CD4-positive, alpha-beta T cell treated with Interleukin-6 for 4 hours (primary cell): ENCODE measurements at regions not wholly inside any gene's neighbourhood (a gene's known extent, or its start where the extent isn't known, plus 50 kb on each side); places are given as distances from the start of the nearest gene placed in this dataset.

Experiments used
- DNase-seq: peaks from one replicate; pipeline ENCODE4 v3.0.0-alpha.2; 2020; ENCODE audit warnings: mixed read lengths

- no peak for DNase-seq
Measured at GRCh38 chr1:209203533-209203895, 380.0 kb upstream of the CAMK1G start.

GRCh38 chr1:209205039-209205438 is 378.5 kb upstream of the CAMK1G start:
- no peak for DNase-seq

- DNase-seq = no peak
Measured at GRCh38 chr1:209207126-209207700, 376.3 kb upstream of the CAMK1G start.

GRCh38 chr1:209207701-209208286 is 375.7 kb upstream of the CAMK1G start:
- DNase-seq = no peak

GRCh38 chr1:209208648-209209047 is 374.9 kb upstream of the CAMK1G start:
- DNase-seq = no peak

GRCh38 chr1:209213989-209214388 is 369.5 kb upstream of the CAMK1G start:
- no peak for DNase-seq

GRCh38 chr1:209215826-209216225 is 367.7 kb upstream of the CAMK1G start:
- DNase-seq = no peak

- DNase-seq = no peak
Measured at GRCh38 chr1:209218113-209218512, 365.4 kb upstream of the CAMK1G start.

- DNase-seq = no peak
Measured at GRCh38 chr1:209218981-209219380, 364.5 kb upstream of the CAMK1G start.

GRCh38 chr1:209219791-209220524 is 363.6 kb upstream of the CAMK1G start:
- DNase-seq = no peak

- no peak for DNase-seq
Measured at GRCh38 chr1:209222826-209223225, 360.7 kb upstream of the CAMK1G start.

GRCh38 chr1:209223791-209224190 is 359.7 kb upstream of the CAMK1G start:
- no peak for DNase-seq

GRCh38 chr1:209224886-209225285 is 358.6 kb upstream of the CAMK1G start:
- DNase-seq = no peak

- no peak for DNase-seq
Measured at GRCh38 chr1:209227171-209227570, 356.3 kb upstream of the CAMK1G start.

GRCh38 chr1:209227941-209228340 is 355.6 kb upstream of the CAMK1G start:
- DNase-seq = no peak

- no peak for DNase-seq
Measured at GRCh38 chr1:209229494-209230061, 353.9 kb upstream of the CAMK1G start.

- no peak for DNase-seq
Measured at GRCh38 chr1:209230314-209230713, 353.2 kb upstream of the CAMK1G start.

GRCh38 chr1:209231476-209232156 is 351.9 kb upstream of the CAMK1G start:
- DNase-seq = no peak

- no peak for DNase-seq
Measured at GRCh38 chr1:209232197-209232596, 351.3 kb upstream of the CAMK1G start.

- no peak for DNase-seq
Measured at GRCh38 chr1:209232759-209233158, 350.8 kb upstream of the CAMK1G start.

- no peak for DNase-seq
Measured at GRCh38 chr1:209235166-209235565, 348.3 kb upstream of the CAMK1G start.

GRCh38 chr1:209238356-209238755 is 345.2 kb upstream of the CAMK1G start:
- DNase-seq = no peak

GRCh38 chr1:209240351-209240750 is 343.2 kb upstream of the CAMK1G start:
- DNase-seq = no peak

- DNase-seq = no peak
Measured at GRCh38 chr1:209241487-209241886, 342.0 kb upstream of the CAMK1G start.
